ENCODE measurements at regions not wholly inside any gene's neighbourhood (a gene's known extent, or its start where the extent isn't known, plus 50 kb on each side); places are given as distances from the start of the nearest gene placed in this dataset.

DNA sequence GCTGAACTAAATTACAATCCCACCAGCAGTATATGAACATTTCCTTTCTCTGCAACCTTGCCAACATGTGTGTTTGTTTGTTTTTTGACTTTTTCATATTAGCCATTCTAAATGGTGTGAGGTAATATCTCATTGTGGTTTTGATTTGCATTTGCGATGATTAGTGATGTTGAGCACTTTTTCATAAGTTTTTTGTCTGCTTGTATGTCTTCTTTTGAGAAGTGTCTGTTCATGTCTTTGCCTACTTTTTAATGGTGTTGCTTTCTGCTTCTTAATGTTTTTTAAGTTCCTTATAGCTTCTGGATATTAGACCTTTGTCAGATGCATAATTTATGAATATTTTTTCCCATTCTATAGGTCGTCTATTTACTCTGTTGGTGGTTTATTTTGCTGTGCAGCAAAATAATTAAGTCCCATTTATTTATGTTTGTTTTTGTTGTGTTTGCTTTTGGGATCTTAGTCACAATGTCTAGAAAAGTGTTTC, 1262.9 kb downstream of the FSCB start:
- 7% methylated on average over 2 of the region's 2 CpGs for WGBS (ENCODE audit: low lambda C conversion rate)
- POLR2A ChIA-PET, result no interaction called here
- no peaks in the 10 kb centered on the region for H3K27me3 ChIP-seq (ENCODE audit: insufficient read depth)
- H3K9me2 ChIP-seq, result no peaks in the 10 kb centered on the region
- H3K4me1 ChIP-seq (ENCODE audit: control insufficient read depth in 1 of 2, insufficient read depth in 2 of 2, low read depth in 1 of 2, low read length in 1 of 2), result no peaks in the 10 kb centered on the region
- H3K9me3 ChIP-seq, result no peaks in the 10 kb centered on the region
- no peak overlapping the region for H2AFZ ChIP-seq (ENCODE audit: low read depth)
- H3K4me3 ChIP-seq (ENCODE audit: low read depth in 2 of 2, low read length in 1 of 2), result no peak overlapping the region
- no peaks in the 10 kb centered on the region for H3F3A ChIP-seq (replicated peaks; ENCODE audit: insufficient read depth)
- H4K20me1 ChIP-seq (ENCODE audit: insufficient read depth), result no peaks in the 10 kb centered on the region
- TF ChIP-seq RAD21 (IDR thresholded peaks at IDR 0.05; ENCODE audit: low read length) (no peak), TAF1 (IDR thresholded peaks at IDR 0.05; ENCODE audit: borderline replicate concordance, low read depth, low read length) (no peak), RCOR1 (IDR thresholded peaks at IDR 0.05; ENCODE audit: low read length) (no peak), FOSL2 (IDR thresholded peaks at IDR 0.05; ENCODE audit: borderline replicate concordance, low read depth) (no peak), MXI1 (IDR thresholded peaks at IDR 0.05; ENCODE audit: low read depth, low read length) (no peak), SIN3A (IDR thresholded peaks at IDR 0.05; ENCODE audit: borderline replicate concordance, low read depth, low read length) (no peak), ELF1 (IDR thresholded peaks at IDR 0.05) (no peak), YY1 (IDR thresholded peaks at IDR 0.05; ENCODE audit: low read depth) (no peak), RFX5 (IDR thresholded peaks at IDR 0.05; ENCODE audit: low read length) (no peak)
- TF ChIP-seq, protein P1, sequence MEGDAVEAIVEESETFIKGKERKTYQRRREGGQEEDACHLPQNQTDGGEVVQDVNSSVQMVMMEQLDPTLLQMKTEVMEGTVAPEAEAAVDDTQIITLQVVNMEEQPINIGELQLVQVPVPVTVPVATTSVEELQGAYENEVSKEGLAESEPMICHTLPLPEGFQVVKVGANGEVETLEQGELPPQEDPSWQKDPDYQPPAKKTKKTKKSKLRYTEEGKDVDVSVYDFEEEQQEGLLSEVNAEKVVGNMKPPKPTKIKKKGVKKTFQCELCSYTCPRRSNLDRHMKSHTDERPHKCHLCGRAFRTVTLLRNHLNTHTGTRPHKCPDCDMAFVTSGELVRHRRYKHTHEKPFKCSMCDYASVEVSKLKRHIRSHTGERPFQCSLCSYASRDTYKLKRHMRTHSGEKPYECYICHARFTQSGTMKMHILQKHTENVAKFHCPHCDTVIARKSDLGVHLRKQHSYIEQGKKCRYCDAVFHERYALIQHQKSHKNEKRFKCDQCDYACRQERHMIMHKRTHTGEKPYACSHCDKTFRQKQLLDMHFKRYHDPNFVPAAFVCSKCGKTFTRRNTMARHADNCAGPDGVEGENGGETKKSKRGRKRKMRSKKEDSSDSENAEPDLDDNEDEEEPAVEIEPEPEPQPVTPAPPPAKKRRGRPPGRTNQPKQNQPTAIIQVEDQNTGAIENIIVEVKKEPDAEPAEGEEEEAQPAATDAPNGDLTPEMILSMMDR (IDR thresholded peaks at IDR 0.05), result no peak
- TF ChIP-seq, protein P2, sequence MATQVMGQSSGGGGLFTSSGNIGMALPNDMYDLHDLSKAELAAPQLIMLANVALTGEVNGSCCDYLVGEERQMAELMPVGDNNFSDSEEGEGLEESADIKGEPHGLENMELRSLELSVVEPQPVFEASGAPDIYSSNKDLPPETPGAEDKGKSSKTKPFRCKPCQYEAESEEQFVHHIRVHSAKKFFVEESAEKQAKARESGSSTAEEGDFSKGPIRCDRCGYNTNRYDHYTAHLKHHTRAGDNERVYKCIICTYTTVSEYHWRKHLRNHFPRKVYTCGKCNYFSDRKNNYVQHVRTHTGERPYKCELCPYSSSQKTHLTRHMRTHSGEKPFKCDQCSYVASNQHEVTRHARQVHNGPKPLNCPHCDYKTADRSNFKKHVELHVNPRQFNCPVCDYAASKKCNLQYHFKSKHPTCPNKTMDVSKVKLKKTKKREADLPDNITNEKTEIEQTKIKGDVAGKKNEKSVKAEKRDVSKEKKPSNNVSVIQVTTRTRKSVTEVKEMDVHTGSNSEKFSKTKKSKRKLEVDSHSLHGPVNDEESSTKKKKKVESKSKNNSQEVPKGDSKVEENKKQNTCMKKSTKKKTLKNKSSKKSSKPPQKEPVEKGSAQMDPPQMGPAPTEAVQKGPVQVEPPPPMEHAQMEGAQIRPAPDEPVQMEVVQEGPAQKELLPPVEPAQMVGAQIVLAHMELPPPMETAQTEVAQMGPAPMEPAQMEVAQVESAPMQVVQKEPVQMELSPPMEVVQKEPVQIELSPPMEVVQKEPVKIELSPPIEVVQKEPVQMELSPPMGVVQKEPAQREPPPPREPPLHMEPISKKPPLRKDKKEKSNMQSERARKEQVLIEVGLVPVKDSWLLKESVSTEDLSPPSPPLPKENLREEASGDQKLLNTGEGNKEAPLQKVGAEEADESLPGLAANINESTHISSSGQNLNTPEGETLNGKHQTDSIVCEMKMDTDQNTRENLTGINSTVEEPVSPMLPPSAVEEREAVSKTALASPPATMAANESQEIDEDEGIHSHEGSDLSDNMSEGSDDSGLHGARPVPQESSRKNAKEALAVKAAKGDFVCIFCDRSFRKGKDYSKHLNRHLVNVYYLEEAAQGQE (IDR thresholded peaks at IDR 0.05; ENCODE audit: low read depth, low read length), result no peak
- no peaks in the 10 kb centered on the region for H3K79me2 ChIP-seq (ENCODE audit: insufficient read depth)
- no peak overlapping the region for H3K27ac ChIP-seq (ENCODE audit: low read depth in 2 of 2, low read length in 1 of 2)
- H3K9ac ChIP-seq, result no peak overlapping the region
- CTCF ChIA-PET, result no interaction called here
- DNase-seq, result no peak
- no peaks in the 10 kb centered on the region for H3K36me3 ChIP-seq (replicated peaks in 1 of 2; ENCODE audit: control insufficient read depth in 1 of 2, insufficient read depth in 2 of 2, low read length in 1 of 2)
- no peak overlapping the region for H3K4me2 ChIP-seq

DNA sequence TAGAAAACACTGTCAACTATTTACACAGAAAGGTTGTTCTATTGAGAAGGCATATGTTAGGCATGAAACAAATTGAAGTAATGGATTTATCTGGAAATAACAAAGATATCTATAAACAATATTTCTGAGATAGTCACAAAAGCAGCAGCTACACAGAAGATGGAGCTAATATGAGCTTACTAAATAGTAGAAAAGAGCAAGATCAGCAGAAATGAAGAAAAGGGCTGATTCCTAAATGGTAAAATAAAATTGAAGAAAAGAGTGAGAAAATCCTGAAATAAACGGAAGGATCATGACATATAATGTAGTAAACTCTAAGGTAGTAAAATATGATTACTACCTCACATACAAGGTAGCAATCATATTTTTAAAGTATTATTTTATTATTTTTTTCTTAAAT, 1263.9 kb downstream of the FSCB start:
- TF ChIP-seq CHD2 (IDR thresholded peaks at IDR 0.05; ENCODE audit: low read length, partially characterized antibody), result no peak
- TF ChIP-seq RFX5 (IDR thresholded peaks at IDR 0.05; ENCODE audit: low read length), result no peak
- no peak for TF ChIP-seq GABPA (IDR thresholded peaks at IDR 0.05; ENCODE audit: low read depth)
- no peak for TF ChIP-seq FOSL2 (IDR thresholded peaks at IDR 0.05; ENCODE audit: borderline replicate concordance, low read depth)
- TF ChIP-seq, protein P3, sequence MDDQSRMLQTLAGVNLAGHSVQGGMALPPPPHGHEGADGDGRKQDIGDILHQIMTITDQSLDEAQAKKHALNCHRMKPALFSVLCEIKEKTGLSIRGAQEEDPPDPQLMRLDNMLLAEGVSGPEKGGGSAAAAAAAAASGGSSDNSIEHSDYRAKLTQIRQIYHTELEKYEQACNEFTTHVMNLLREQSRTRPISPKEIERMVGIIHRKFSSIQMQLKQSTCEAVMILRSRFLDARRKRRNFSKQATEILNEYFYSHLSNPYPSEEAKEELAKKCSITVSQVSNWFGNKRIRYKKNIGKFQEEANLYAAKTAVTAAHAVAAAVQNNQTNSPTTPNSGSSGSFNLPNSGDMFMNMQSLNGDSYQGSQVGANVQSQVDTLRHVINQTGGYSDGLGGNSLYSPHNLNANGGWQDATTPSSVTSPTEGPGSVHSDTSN (IDR thresholded peaks at IDR 0.05), result no peak
- no peak for TF ChIP-seq FOXM1 (IDR thresholded peaks at IDR 0.05; ENCODE audit: low read depth)
- TF ChIP-seq, protein P4, sequence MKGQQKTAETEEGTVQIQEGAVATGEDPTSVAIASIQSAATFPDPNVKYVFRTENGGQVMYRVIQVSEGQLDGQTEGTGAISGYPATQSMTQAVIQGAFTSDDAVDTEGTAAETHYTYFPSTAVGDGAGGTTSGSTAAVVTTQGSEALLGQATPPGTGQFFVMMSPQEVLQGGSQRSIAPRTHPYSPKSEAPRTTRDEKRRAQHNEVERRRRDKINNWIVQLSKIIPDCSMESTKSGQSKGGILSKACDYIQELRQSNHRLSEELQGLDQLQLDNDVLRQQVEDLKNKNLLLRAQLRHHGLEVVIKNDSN (IDR thresholded peaks at IDR 0.05; ENCODE audit: borderline replicate concordance, low read depth), result no peak
- no peak for TF ChIP-seq TAF1 (IDR thresholded peaks at IDR 0.05; ENCODE audit: borderline replicate concordance, low read depth, low read length)
- TF ChIP-seq FOXJ3 (CRISPR knock-in tag; IDR thresholded peaks at IDR 0.05), result no peak
- TF ChIP-seq, protein P5, sequence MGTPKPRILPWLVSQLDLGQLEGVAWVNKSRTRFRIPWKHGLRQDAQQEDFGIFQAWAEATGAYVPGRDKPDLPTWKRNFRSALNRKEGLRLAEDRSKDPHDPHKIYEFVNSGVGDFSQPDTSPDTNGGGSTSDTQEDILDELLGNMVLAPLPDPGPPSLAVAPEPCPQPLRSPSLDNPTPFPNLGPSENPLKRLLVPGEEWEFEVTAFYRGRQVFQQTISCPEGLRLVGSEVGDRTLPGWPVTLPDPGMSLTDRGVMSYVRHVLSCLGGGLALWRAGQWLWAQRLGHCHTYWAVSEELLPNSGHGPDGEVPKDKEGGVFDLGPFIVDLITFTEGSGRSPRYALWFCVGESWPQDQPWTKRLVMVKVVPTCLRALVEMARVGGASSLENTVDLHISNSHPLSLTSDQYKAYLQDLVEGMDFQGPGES (IDR thresholded peaks at IDR 0.05; ENCODE audit: low read depth, low read length), result no peak
- POLR2A ChIA-PET, result no interaction called here

More for the DNA sequence above, 1263.9 kb downstream of the FSCB start:
- Histone ChIP-seq H3F3A (replicated peaks; ENCODE audit: insufficient read depth) (no peaks in the 10 kb centered on the region), H3K4me3 (ENCODE audit: low read depth in 2 of 2, low read length in 1 of 2) (no peak overlapping the region), H3K4me2 (no peak overlapping the region), H3K27ac (ENCODE audit: low read depth in 2 of 2, low read length in 1 of 2) (no peak overlapping the region), H3K27me3 (ENCODE audit: insufficient read depth) (no peaks in the 10 kb centered on the region), H3K79me2 (ENCODE audit: insufficient read depth) (no peaks in the 10 kb centered on the region), H4K20me1 (ENCODE audit: insufficient read depth) (no peaks in the 10 kb centered on the region), H2AFZ (ENCODE audit: low read depth) (no peak overlapping the region), H3K9me2 (no peaks in the 10 kb centered on the region), H3K9ac (no peak overlapping the region), H3K9me3 (no peaks in the 10 kb centered on the region), H3K4me1 (ENCODE audit: control insufficient read depth in 1 of 2, insufficient read depth in 2 of 2, low read depth in 1 of 2, low read length in 1 of 2) (no peaks in the 10 kb centered on the region), H3K36me3 (replicated peaks in 1 of 2; ENCODE audit: control insufficient read depth in 1 of 2, insufficient read depth in 2 of 2, low read length in 1 of 2) (no peaks in the 10 kb centered on the region)
- DNase-seq, result no peak
- CTCF ChIA-PET, result no interaction called here
- WGBS (ENCODE audit: low lambda C conversion rate), result 7% methylated on average over 1 of the region's 1 CpG

All from SK-N-SH (cell line).